Stimulated activated naive B cell treated with anti-CD40 and anti-IgM and Interleukin-4, amounts not matched to agents 10 μg/mL and 1 μg/mL and 100 μg/mL, for 72 hours (primary cell): ENCODE measurements at regions not wholly inside any gene's neighbourhood (a gene's known extent, or its start where the extent isn't known, plus 50 kb on each side); places are given as distances from the start of the nearest gene placed in this dataset.
"Not testable (repeated sequence)": the region's sequence is repeated elsewhere in the genome, so short reads cannot be mapped to it uniquely, and the experiment has no call there.

ENCODE experiments used
- ATAC-seq, 2 donors: fragments of 150-1000 bp; cut with Tn5 transposase; replicated peaks; 2 replicates each; pipeline ENCODE4 v1.10.0; 2021; ENCODE audit warnings: moderate library complexity in 1 of 2
- DNase-seq: peaks from one replicate; pipeline ENCODE4 v3.0.0; 2021
- H3K27ac Mint-ChIP-seq: one replicate; pipeline ENCODE4 v1.8.0; 2022; ENCODE audit warnings: mild to moderate bottlenecking, mixed read lengths
- H3K27me3 Mint-ChIP-seq, 2 donors: one replicate each; pipeline ENCODE4 v1.8.0; 2022; ENCODE audit warnings: mixed read lengths in 2 of 2
- H3K36me3 Mint-ChIP-seq, 2 donors: one replicate each; pipeline ENCODE4 v1.8.0; 2022; ENCODE audit warnings: mixed read lengths in 2 of 2, mild to moderate bottlenecking in 1 of 2
- H3K4me1 Mint-ChIP-seq, 2 donors: one replicate each; pipeline ENCODE4 v1.8.0; 2022; ENCODE audit warnings: mixed read lengths in 2 of 2, mild to moderate bottlenecking in 1 of 2
- H3K4me3 Mint-ChIP-seq, 2 donors: one replicate each; pipeline ENCODE4 v1.8.0; 2022; ENCODE audit warnings: mild to moderate bottlenecking in 2 of 2, mixed read lengths in 2 of 2, moderate library complexity in 1 of 2
- H3K9me3 Mint-ChIP-seq, 2 donors: one replicate each; pipeline ENCODE4 v1.8.0; 2022; ENCODE audit warnings: mixed read lengths in 2 of 2, mild to moderate bottlenecking in 1 of 2

GRCh38 chr16:87098976-87099720 lies 218.0 kb downstream of the C16orf95 start:
- Mint-ChIP-seq H3K4me3 (no peak overlapping the region), H3K27ac (no peak overlapping the region), H3K9me3 (no peaks in the 10 kb centered on the region), H3K27me3 (peaks cover 7 to 8% of the 10 kb centered on the region in 2 donors), H3K36me3 (no peaks in the 10 kb centered on the region), H3K4me1 (no peaks in the 10 kb centered on the region)
- no peak for ATAC-seq
- DNase-seq = no peak

GRCh38 chr16:87100306-87101058 lies 216.7 kb downstream of the C16orf95 start:
- Mint-ChIP-seq H3K27me3 (peaks cover 8 to 12% of the 10 kb centered on the region in 2 donors), H3K27ac (no peak overlapping the region), H3K36me3 (no peaks in the 10 kb centered on the region), H3K4me3 (no peak overlapping the region), H3K4me1 (no peaks in the 10 kb centered on the region), H3K9me3 (peaks cover 0 to 1% of the 10 kb centered on the region in 2 donors)
- DNase-seq (no peak), ATAC-seq (no peak)

- ATAC-seq (no peak), DNase-seq (no peak)
- Mint-ChIP-seq H3K9me3 (peaks cover 0 to 1% of the 10 kb centered on the region in 2 donors), H3K36me3 (no peaks in the 10 kb centered on the region), H3K27me3 (peaks cover 12 to 14% of the 10 kb centered on the region in 2 donors), H3K4me1 (no peaks in the 10 kb centered on the region), H3K4me3 (no peak overlapping the region), H3K27ac (no peak overlapping the region)
Measured at GRCh38 chr16:87101903-87102302, 215.3 kb downstream of the C16orf95 start.

- Mint-ChIP-seq H3K4me1 (peaks cover 0 to 5% of the 10 kb centered on the region in 2 donors), H3K27ac (no peak overlapping the region), H3K36me3 (no peaks in the 10 kb centered on the region), H3K27me3 (peaks cover 14 to 22% of the 10 kb centered on the region in 2 donors), H3K4me3 (no peak overlapping the region), H3K9me3 (peaks cover 0 to 1% of the 10 kb centered on the region in 2 donors)
- DNase-seq (no peak), ATAC-seq (no peak)
Measured at GRCh38 chr16:87107201-87107600, 210.0 kb downstream of the C16orf95 start.

- DNase-seq (no peak), ATAC-seq (no peak)
- peaks cover 0 to 5% of the 10 kb centered on the region in 2 donors for H3K4me1 Mint-ChIP-seq
- peaks cover 0 to 1% of the 10 kb centered on the region in 2 donors for H3K36me3 Mint-ChIP-seq
- peaks cover 0 to 1% of the 10 kb centered on the region in 2 donors for H3K9me3 Mint-ChIP-seq
- no peak overlapping the region for H3K4me3 Mint-ChIP-seq
- H3K27me3 Mint-ChIP-seq = peaks cover 14 to 22% of the 10 kb centered on the region in 2 donors
- no peak overlapping the region for H3K27ac Mint-ChIP-seq
Measured at GRCh38 chr16:87108278-87108677, 208.9 kb downstream of the C16orf95 start.

GRCh38 chr16:87108941-87109340 lies 208.3 kb downstream of the C16orf95 start:
- DNase-seq = no peak
- ATAC-seq = no peak
- H3K36me3 Mint-ChIP-seq = peaks cover 0 to 1% of the 10 kb centered on the region in 2 donors

GRCh38 chr16:87114832-87115231 lies 202.4 kb downstream of the C16orf95 start:
- no peak overlapping the region for H3K4me3 Mint-ChIP-seq
- ATAC-seq (no peak), DNase-seq (no peak)
- no peaks in the 10 kb centered on the region for H3K9me3 Mint-ChIP-seq
- H3K27me3 Mint-ChIP-seq = peaks cover 18 to 22% of the 10 kb centered on the region in 2 donors
- no peak overlapping the region for H3K27ac Mint-ChIP-seq
- H3K36me3 Mint-ChIP-seq = peaks cover 0 to 1% of the 10 kb centered on the region in 2 donors
- H3K4me1 Mint-ChIP-seq = no peaks in the 10 kb centered on the region

More at GRCh38 chr16:87108941-87109340, 208.3 kb downstream of the C16orf95 start:
- no peak overlapping the region for H3K4me3 Mint-ChIP-seq
- H3K9me3 Mint-ChIP-seq = peaks cover 0 to 1% of the 10 kb centered on the region in 2 donors
- H3K27me3 Mint-ChIP-seq = peaks cover 14 to 22% of the 10 kb centered on the region in 2 donors
- peaks cover 0 to 5% of the 10 kb centered on the region in 2 donors for H3K4me1 Mint-ChIP-seq
- H3K27ac Mint-ChIP-seq = no peak overlapping the region

- Mint-ChIP-seq H3K9me3 (no peaks in the 10 kb centered on the region), H3K4me1 (no peaks in the 10 kb centered on the region), H3K36me3 (peaks cover 0 to 1% of the 10 kb centered on the region in 2 donors), H3K27me3 (peaks cover 26 to 30% of the 10 kb centered on the region in 2 donors), H3K27ac (no peak overlapping the region), H3K4me3 (no peak overlapping the region)
- ATAC-seq (no peak), DNase-seq (no peak)
Measured at GRCh38 chr16:87115646-87116045, 201.5 kb downstream of the C16orf95 start.

- Mint-ChIP-seq H3K9me3 (no peaks in the 10 kb centered on the region), H3K27ac (no peak overlapping the region), H3K4me3 (no peak overlapping the region), H3K4me1 (no peaks in the 10 kb centered on the region), H3K36me3 (no peaks in the 10 kb centered on the region), H3K27me3 (peaks cover 23 to 31% of the 10 kb centered on the region in 2 donors)
- ATAC-seq (no peak), DNase-seq (no peak)
Measured at GRCh38 chr16:87117936-87118335, 199.3 kb downstream of the C16orf95 start.

GRCh38 chr16:87119168-87119567 lies 198.0 kb downstream of the C16orf95 start:
- ATAC-seq = no peak
- no peak for DNase-seq
- H3K4me1 Mint-ChIP-seq = no peaks in the 10 kb centered on the region

GRCh38 chr16:87119748-87120147 lies 197.4 kb downstream of the C16orf95 start:
- ATAC-seq = no peak
- no peak for DNase-seq
- peaks cover 23 to 31% of the 10 kb centered on the region in 2 donors for H3K27me3 Mint-ChIP-seq
- H3K4me3 Mint-ChIP-seq = no peak overlapping the region
- H3K4me1 Mint-ChIP-seq = no peaks in the 10 kb centered on the region
- H3K27ac Mint-ChIP-seq = no peak overlapping the region
- no peaks in the 10 kb centered on the region for H3K9me3 Mint-ChIP-seq
- H3K36me3 Mint-ChIP-seq = no peaks in the 10 kb centered on the region

More at GRCh38 chr16:87119168-87119567, 198.0 kb downstream of the C16orf95 start:
- H3K27ac Mint-ChIP-seq = no peak overlapping the region
- H3K36me3 Mint-ChIP-seq = no peaks in the 10 kb centered on the region
- peaks cover 23 to 31% of the 10 kb centered on the region in 2 donors for H3K27me3 Mint-ChIP-seq
- no peaks in the 10 kb centered on the region for H3K9me3 Mint-ChIP-seq
- H3K4me3 Mint-ChIP-seq = no peak overlapping the region

- no peak overlapping the region for H3K27ac Mint-ChIP-seq
Measured at GRCh38 chr16:87121816-87122215, 195.4 kb downstream of the C16orf95 start.

GRCh38 chr16:87123356-87124001 lies 193.7 kb downstream of the C16orf95 start:
- Mint-ChIP-seq H3K27ac (no peak overlapping the region), H3K36me3 (no peaks in the 10 kb centered on the region), H3K4me1 (no peaks in the 10 kb centered on the region), H3K9me3 (no peaks in the 10 kb centered on the region), H3K4me3 (no peak overlapping the region), H3K27me3 (peaks cover 16 to 17% of the 10 kb centered on the region in 2 donors)
- DNase-seq = no peak
- no peak for ATAC-seq

More at GRCh38 chr16:87121816-87122215, 195.4 kb downstream of the C16orf95 start:
- H3K4me1 Mint-ChIP-seq = no peaks in the 10 kb centered on the region
- no peaks in the 10 kb centered on the region for H3K9me3 Mint-ChIP-seq
- no peak for DNase-seq
- H3K36me3 Mint-ChIP-seq = no peaks in the 10 kb centered on the region
- no peak for ATAC-seq
- H3K4me3 Mint-ChIP-seq = no peak overlapping the region
- peaks cover 23 to 26% of the 10 kb centered on the region in 2 donors for H3K27me3 Mint-ChIP-seq

GRCh38 chr16:87124405-87124804 lies 192.8 kb downstream of the C16orf95 start:
- not testable (repeated sequence) for H3K9me3 Mint-ChIP-seq, H3K36me3 Mint-ChIP-seq, ATAC-seq

More at GRCh38 chr16:87124405-87124804, 192.8 kb downstream of the C16orf95 start:
- not testable (repeated sequence) for H3K27ac Mint-ChIP-seq, DNase-seq, H3K4me3 Mint-ChIP-seq, H3K4me1 Mint-ChIP-seq
- peaks cover 12 to 13% of the 10 kb centered on the region in 2 donors for H3K27me3 Mint-ChIP-seq
